ENCODE measurements at regions not wholly inside any gene's neighbourhood (a gene's known extent, or its start where the extent isn't known, plus 50 kb on each side); places are given as distances from the start of the nearest gene placed in this dataset.
A peak's percentile ranks its signal among the peaks of the same experiment; 100 is the strongest.

DNA sequence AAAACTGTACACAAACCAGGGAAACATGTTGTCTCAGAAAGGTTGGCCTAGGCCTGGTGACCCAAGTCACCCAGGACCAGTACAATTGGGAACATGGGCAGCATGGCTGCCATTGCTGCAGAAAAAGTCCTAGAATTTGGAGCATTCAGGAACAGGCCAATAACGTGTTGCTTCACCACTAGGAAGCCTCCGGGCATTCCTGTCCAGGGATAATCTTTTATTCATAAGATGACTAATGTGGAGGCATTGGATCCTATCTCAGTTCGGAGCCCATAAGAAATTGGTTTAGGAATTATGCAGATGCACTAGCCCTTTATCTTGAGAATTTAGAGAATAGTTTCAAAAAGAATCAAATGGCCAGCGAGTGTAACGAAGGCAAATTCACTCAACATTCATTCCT, 242.8 kb upstream of the NDST4 start:
- DNase-seq, result no peak

DNA sequence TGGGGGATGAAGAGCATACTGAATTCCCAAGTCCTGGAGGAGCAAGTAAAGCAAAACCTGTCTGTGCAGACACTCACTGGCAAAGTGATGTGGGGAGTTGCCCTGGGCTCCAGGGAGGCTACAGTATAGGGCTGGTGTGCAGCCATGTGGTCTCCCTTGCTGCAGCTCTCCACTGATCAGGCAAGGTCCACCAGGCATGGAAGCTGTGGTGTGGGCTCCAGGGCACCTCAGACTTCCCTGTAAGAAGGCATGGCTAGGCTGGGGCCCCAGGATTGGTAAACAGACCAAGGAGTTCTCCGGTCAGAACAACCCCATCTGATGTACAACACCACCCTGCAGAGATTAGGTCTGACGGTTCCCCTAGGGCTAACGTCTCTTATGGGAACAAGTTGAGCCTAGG, 241.9 kb upstream of the NDST4 start:
- no peak for DNase-seq

DNA sequence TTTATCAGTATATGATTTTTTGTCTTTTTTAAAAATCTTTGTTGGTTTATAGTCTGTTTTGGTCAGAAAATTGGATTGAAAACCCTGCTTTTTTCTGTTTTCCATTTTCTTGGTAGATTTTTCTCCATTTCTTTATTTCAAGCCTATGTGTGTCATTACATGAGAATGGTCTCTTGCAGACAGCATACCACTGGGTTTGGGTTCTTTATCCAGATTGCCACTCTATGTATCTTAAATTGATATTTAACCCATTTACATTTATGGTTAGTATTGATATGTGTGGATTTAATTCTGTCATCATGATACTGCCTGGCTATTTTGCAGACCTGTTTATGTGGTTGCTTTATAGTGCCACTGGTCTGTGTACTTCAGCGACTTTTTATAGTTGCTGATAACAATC, 239.9 kb upstream of the NDST4 start:
- DNase-seq, result no peak

DNA sequence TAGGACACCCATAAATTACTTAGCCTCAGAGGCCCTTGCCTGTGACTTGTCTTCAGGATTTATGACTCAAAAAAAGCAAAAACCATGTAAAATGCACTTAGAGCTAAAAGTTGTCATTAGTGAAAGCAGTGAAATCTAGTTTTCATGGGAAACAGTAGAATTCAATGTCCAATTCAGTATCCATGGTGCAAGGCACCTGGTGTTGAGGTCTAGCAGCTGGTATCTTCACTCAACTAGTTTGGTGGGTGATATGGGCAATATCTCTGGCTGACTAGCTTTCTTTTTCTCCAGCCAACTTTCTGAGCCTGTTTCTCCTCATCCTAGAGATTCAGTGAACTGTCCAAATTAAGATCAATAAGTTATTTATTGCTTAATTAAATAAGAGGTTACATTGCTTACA, 229.8 kb upstream of the NDST4 start:
- no peak for DNase-seq

DNA sequence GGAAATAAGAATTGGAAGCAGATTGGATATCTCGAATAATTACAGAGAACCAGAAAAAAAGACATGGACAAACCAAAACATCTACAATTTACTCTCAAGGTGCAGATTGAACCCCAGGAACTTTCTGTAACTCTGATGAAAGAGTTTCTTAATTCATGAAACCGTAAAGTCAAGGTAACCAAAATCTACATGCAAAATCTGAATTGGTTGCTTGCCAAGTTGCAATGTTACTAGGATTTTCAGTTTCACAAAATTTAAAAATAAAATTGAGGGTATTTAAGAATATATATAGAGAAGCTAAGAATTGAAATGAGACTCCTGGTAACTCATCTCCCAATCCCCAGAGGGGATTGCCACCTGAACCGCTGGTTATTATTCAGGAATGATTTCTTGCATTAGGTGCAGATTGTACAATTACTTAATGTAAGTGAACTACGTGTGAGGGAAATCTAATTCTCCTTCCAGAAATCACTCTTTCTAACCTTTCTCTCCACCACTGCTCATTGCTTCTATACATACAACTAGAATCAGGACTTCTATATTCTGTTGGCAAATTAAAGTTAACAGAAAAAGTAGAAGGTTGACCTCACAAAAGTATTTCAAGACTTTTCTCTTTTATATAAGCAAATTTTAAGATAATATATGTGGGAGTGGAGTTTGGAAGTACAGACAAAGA, 221.5 kb upstream of the NDST4 start:
- no peak for DNase-seq

DNA sequence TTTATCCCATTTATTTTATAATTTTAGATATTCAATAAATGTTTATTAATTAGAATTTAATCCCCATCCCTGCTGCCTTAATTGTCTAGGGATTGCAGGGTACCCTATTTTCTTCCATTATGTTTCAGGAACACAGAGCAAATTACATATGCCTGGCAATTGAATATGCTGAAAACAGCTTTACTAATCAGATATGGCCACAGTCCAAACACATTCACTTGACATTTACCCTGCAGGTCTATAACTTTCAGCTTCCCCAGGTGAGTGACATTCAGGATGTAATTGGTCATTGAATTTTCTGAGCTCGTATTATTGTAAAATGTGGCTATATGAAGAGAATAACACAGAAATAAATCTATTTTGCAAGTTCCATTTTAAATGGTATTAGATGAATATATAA, 218.7 kb upstream of the NDST4 start:
- DNase-seq, result no peak

DNA sequence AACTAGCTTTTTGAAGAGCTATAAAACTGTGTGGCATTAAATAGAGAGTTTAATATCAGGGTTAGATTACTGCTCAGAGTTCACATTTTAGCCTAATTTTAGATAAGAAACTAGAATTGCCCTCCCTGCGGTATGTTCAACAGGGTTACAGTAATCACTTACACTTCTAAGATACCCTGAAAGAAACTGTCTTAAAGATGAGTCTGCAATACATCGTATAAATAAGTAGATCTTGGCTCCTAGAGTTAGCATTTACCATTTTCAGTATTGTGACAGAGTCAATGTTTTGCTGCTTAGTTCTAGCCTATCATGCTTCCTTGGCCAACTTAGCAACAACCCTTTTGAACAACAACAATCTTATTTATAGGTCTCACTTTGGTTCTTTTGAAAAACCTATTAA, 217.8 kb upstream of the NDST4 start:
- no peak for DNase-seq

DNA sequence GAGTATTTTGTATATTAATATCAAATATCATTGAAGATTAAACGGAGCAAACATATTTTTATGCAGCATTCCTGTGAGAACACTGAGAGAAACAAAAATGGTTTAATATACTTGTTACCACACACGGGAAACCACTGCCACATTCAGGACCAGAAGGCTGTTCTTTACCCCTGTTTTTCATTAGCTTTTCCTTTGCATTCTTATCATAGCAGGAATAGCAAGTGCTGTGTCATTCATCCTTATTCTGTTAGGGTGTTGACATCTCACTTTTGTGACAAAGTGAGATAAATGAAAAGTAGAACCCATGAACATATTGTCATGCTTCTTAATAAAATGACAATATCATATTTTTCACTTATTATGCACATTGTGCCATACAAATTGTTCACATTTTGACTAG, 212.4 kb upstream of the NDST4 start:
- DNase-seq, result no peak

DNA sequence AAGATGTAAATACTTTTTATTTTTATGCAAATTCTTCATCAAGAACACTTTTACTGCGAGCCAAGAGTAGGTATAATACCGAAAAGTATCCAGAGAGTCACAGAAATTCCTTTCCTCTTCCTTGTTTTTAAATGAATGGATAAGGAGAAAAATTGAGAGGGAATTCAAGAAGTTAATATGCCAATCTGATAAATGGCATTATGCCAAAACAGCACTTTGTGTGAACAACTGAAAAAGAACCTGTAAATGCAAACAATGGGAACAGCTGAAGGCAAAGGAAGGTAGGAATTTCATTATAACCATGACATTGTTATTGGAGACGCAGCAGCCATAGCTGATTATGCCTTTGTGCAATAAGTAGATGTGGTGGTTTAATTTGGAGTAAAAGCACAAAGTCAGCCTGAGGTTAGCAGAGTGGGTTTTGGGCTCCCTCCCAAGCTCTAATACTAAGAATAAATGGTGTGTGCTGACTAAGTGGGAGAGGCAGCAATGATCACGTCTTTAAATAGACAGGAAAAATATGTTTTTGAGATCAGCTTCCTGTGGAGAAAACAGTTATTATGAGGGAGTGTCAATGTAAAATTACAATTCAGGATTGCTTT, 209.8 kb upstream of the NDST4 start:
- DNase-seq, result no peak

DNA sequence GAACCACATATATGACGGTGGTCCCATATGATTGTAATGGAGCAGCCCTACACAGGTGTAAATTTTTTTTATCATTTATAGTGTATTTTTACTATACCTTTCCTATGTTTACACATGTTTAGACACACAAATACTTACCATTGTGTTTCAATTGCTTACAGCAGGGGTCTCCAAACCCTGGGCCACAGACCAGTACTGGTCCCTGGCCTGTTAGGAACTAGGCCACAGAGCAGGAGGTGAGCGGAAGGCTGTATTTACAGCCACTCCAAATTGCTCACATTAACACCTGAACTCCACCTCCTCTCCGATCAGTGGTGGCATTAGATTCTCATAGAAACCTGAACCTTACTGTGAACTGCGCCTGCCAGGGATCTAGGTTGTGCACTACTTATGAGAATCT, 201.8 kb upstream of the NDST4 start:
- DNase-seq, result no peak

DNA sequence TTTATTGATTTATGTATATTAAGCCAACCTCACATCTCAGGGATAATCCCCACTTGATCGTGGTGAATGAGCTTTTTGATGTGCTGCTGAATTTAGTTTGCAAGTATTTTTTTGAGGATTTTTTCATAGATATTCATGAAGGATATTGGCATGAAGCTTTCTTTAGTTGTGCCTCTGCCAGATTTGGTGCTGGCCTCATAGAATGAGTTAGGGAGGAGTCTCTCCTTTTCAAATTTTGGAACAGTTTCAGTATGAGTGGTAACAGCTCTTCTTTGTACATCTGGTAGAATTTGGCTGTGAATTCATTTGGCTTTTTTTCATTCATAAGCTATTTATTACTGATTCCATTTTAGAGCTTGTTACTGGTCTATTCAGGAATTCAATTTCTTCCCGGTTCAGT, 197.2 kb upstream of the NDST4 start:
- DNase-seq, result no peak

DNA sequence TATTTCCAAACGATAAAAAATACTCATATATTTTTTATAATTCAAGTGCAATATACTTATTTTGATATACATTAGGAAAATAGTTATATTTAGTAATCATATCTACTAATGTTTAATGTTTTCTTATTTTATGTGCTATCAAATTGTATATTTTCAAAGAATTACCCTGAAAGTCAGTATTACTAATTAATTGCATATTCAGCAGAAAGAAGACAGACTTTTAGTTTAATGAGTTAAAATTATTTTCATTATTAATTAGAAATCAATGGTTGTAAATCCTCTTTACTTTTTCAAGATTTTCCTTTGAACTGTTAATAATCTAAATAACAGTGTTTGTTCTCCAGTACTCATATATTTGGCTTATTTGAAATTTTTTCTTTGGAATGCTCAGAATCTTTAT, 181.3 kb upstream of the NDST4 start:
- no peak for DNase-seq

DNA sequence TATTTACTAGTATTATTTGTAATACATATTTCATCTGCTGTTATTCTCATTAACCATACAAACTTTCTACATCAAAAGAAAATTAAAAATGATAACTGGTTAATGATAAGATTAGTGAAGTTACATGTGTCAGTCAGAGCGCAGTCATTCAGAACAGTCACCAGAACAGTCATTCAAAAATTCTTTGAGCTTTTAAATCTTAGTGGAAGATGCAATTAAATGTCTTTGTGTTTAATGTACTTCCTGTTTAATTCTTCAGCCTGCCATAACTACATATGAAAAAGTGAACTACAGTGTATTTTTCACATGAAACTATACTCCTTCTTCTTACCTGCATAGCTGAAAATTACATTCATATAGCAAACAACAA, 179.7 kb upstream of the NDST4 start:
- DNase-seq, result no peak

DNA sequence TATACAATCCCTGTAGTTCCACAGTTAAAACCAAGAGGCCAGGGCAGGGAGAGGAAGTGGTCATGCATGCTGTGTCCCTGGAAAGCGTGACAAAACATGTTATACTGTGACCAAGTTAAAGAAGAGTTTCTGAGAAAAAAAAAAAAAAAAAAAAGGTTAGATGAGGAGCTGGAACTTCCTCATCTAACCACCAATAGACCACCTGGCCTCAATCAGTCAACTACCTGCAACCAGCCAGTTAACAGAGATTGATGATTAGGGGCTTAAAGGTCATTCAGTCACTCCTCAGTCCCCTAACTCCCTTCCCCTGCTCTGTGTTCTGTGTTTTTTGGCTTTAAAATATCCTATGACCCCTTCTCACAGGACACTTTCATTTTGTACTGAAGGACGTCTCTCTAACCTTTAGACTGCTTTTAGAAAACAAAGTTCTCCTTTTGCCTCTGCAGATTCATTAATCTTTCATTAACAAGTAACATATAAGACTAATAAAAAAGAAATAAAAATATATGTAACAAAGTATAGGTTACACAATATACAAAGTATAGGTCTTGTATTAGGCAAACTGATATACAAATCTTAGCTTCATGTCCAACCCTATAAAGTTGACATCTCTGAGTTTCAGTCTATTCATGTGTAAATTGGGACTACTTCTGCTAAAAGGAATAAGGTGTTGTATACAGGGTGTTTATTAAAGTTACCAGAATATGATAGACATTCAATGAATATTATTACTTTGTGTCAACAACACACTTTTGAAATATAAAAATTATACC, 179.1 kb upstream of the NDST4 start:
- DNase-seq, result no peak

DNA sequence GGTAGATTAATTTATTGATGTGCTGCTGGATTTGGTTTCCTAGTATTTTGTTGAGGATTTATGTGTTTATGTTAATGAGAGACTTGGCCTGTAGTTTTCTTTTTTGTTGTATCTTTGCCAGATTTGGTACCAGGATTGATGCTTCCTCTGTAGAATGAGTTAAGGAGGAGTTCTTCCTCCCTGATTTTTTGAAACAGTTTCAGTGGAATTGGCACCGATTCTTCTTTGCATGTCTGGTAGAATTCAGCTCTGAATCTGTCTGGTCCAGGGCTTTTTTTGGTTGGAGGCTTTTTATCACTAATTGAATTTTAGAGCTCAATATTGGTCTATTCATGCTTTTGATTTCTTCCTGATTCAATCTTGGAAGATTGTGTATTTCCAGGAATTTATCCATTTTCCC, 174.0 kb upstream of the NDST4 start:
- no peak for DNase-seq

DNA sequence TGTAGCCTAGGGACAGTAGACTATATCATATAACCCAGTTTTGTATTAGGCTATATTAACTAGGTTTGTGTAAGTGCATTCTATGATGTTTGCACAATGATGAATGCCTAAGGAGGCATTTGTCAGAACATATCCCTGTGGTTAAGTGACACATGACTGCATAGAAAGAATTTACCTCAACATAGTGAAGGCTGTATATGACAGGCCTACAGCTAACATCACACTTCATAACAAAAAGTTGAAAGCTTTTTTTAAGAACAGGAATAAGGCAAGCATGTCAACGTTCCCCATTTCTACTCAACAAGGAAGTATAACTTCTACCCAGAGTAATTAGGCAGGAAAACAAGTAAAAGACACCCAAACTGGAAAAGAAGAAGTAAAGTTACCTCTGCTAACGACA, 165.9 kb upstream of the NDST4 start:
- DNase-seq, result no peak

DNA sequence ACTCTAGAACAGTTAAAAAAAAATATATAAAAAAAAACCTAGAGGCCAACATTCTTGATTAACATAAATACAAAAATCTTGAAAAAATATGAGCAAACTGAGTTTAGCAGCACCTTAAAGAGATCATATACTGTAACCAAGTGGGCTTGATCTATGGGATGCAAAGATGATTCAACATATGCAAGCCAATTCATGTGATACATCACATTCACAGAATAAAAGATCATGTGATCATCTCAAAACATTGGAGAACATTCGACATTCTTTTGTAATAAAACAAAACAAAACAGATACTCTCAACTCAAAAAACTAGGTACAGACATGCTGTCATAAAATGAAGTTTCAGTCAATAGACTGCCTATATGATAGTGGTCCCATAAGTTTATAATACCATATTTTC, 165.4 kb upstream of the NDST4 start:
- DNase-seq, result no peak

DNA sequence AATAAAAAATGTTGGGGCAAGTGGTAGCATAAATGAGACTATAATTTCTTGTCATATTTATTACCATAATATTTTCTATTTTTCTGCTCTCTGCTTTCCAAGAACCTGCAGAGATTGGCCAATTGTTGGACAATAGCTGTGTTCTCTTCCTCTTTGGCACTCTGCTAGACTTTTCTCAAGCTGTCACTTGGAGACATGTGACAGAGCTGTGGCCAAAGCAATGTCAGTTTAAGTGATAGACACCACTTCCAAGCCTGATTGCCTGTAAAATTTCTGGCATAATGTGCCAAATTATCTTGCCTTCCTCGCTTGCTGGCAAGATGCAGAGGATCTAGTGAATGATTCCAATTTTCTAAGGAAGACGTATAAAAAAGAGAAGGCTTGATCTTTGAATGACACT, 162.2 kb upstream of the NDST4 start:
- DNase-seq, result peak in 10 of 56 donors; percentile 0 to 12 (median 1)

DNA sequence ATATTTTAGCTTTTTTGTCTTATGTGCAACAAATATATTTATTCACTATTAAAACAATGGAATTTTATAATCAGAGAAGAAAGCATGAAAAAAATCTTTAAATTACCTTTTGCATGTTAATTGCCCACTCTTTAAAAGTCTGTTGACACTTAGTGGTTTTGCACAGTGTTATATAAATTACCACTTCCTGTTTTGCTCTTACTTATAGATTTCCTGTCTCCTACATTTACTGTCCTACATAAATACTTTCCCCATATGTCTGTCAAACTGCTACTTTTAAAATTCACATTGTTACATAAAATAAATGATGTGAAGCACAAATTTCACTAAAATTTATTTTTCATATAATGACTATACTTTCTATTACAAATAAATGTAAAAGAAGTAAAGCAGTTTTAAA, 161.1 kb upstream of the NDST4 start:
- no peak for DNase-seq

DNA sequence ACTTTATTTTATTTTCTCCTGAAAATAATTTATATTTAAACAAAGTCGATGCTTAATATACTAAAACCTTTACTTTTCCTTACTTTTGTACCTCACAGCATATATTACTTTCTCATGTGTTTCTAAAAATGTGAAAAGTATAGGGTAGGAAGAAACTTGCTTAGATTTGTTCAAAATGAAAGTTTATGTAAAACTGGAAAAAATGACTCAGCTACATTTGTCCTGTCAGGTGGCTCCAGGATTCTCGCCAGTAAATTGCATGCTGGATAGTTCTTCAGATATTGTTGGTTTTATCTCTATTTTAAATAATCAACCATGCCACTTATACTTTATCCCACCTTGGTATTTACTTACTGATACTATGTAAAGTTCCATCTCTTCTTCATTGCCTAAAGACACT, 159.2 kb upstream of the NDST4 start:
- DNase-seq, result no peak

DNA sequence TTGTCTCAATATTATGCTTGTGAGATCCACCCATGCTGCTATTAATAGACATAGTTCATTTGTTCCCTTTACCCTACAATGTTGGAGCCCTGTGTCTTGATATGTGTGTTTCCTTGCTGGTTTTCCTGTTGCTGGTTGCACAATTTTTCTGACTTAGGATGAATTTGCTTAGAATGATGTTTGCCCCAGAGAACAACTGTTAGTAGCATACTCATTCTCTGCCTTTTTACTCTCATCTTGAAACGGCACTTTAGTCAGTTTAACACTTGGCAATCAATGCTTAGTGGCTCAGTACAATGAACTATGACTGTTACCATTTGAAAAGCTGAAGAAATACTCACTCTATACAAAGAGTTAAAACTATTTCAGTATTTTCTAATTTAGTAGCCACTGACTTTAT, 158.8 kb upstream of the NDST4 start:
- DNase-seq, result no peak

DNA sequence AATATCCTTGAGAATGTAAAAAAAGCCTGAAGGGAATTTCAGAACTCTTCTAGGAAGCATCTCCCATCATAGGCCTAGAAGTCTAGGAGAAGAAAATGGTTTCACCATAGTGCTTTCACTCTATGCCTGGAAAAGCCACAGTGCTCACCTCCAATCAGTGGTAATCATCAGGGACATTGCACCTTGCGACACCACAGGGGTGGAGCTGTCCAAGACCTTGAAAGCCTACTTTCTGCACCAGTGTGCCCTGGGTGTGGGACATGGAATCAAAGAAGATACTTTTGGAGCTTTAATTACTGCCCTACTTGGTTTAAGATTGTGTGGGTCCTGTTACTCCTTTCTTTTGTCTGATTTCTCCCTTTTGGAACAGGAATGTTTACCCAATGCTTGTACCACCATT, 146.8 kb upstream of the NDST4 start:
- DNase-seq, result no peak

DNA sequence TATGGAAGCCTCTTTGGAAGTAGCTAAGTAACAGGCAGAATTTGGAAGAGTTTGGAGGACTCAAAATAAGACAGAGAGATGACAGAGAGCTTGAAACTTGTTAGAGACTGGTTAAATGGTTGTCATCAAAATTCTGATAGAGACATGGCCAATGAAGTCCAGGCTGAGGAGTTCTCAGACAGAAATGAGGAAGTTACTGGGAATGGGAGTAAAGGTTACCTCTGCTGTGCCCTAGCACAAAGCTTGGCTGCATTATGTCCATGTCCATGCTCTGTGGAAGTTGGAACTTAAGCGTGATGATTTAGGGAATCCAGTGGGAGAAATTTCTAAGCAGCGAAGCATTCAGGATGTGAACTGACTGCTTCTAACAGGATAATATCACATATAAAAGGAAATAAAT, 146.2 kb upstream of the NDST4 start:
- DNase-seq, result no peak
